OCI-LY7 (cell line): ENCODE measurements at regions not wholly inside any gene's neighbourhood (a gene's known extent, or its start where the extent isn't known, plus 50 kb on each side); places are given as distances from the start of the nearest gene placed in this dataset.

ENCODE experiments used
- CTCF ChIP-seq: fragments of 200-600 bp; sonication (generic); conservative IDR thresholded peaks from 2 replicates; pipeline ENCODE4 v1.5.1; 2014; ENCODE audit warnings: mild to moderate bottlenecking, antibody characterized with exemption, low read length, moderate library complexity, mixed read lengths
- EZH2phosphoT487 ChIP-seq: fragments of 200-600 bp; sonication (generic); IDR thresholded peaks from 2 replicates; pipeline ENCODE4 v1.6.1; 2018; ENCODE audit warnings: low read depth, borderline replicate concordance, mild to moderate bottlenecking, mixed run types, antibody characterized with exemption, low read length, moderate library complexity, mixed read lengths

- TF ChIP-seq CTCF (no peak), EZH2phosphoT487 (no peak)
Measured at GRCh38 chr15:31465083-31465955, 138.7 kb downstream of the KLF13 start.
